ENCODE measurements at regions not wholly inside any gene's neighbourhood (a gene's known extent, or its start where the extent isn't known, plus 50 kb on each side); places are given as distances from the start of the nearest gene placed in this dataset.

- no peak overlapping the region for H3K4me3 ChIP-seq (ENCODE audit: low read depth, low read length)
- TF ChIP-seq CTCF (IDR thresholded peaks at IDR 0.05; ENCODE audit: low read depth, low read length), result no peak
Observed at GRCh38 chr10:78397786-78398185, 364.1 kb downstream of the RPS24 start.

GRCh38 chr10:78398382-78398781 is 364.7 kb downstream of the RPS24 start:
- TF ChIP-seq CTCF (IDR thresholded peaks at IDR 0.05; ENCODE audit: low read depth, low read length), result no peak
- no peak overlapping the region for H3K4me3 ChIP-seq (ENCODE audit: low read depth, low read length)

- no peak overlapping the region for H3K4me3 ChIP-seq (ENCODE audit: low read depth, low read length)
- no peak for TF ChIP-seq CTCF (IDR thresholded peaks at IDR 0.05; ENCODE audit: low read depth, low read length)
Observed at GRCh38 chr10:78401624-78402367, 368.1 kb downstream of the RPS24 start.

- no peak overlapping the region for H3K4me3 ChIP-seq (ENCODE audit: low read depth, low read length)
- no peak for TF ChIP-seq CTCF (IDR thresholded peaks at IDR 0.05; ENCODE audit: low read depth, low read length)
Observed at GRCh38 chr10:78402591-78402990, 368.9 kb downstream of the RPS24 start.

- no peak overlapping the region for H3K4me3 ChIP-seq (ENCODE audit: low read depth, low read length)
- TF ChIP-seq CTCF (IDR thresholded peaks at IDR 0.05; ENCODE audit: low read depth, low read length), result no peak
Observed at GRCh38 chr10:78403781-78404180, 370.1 kb downstream of the RPS24 start.

- TF ChIP-seq CTCF (IDR thresholded peaks at IDR 0.05; ENCODE audit: low read depth, low read length), result no peak
- H3K4me3 ChIP-seq (ENCODE audit: low read depth, low read length), result no peak overlapping the region
Observed at GRCh38 chr10:78404296-78404695, 370.6 kb downstream of the RPS24 start.

DNA sequence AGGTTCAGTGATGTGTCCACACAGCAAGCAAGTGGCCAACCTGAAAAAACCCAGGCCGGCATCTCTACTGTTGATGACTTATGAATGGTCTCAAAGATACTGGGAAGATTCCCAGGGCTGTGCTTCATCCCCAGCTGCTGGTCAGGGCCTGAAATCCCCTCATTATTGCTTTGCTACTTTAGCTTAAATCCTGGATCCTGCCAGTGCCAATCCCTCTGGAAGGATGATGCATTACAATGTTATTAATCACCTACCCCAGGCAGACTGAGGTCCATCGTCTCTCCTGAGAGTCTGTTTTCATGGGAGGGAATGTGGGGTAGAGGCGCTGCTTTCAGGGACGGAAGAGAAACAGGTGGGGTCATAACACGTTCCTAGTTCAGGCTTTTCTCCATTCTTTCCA is 371.6 kb downstream of the RPS24 start:
- H3K4me3 ChIP-seq (ENCODE audit: low read depth, low read length), result no peak overlapping the region
- no peak for TF ChIP-seq CTCF (IDR thresholded peaks at IDR 0.05; ENCODE audit: low read depth, low read length)
